HCT116 (cell line): ENCODE measurements at regions not wholly inside any gene's neighbourhood (a gene's known extent, or its start where the extent isn't known, plus 50 kb on each side); places are given as distances from the start of the nearest gene placed in this dataset.

Experiments used
- ATAC-seq: fragments of 200-7000 bp; cut with Tn5 transposase; 2 replicates; pipeline ENCODE4 v1.9.1; 2020; ENCODE audit warnings: mild to moderate bottlenecking, moderate library complexity
- BruUV-seq: library from RNA; stranded (reverse); fragments of 400-500 nt; replicated peaks from 2 replicates; lab custom pipeline; 2021; lab: Mats Ljungman, UMichigan
- CTCF ChIA-PET: fragments of 300-600 bp; sonication (Branson Sonifier 250); formaldehyde crosslinking; loops from one replicate; lab custom pipeline; 2021; ENCODE audit warnings: antibody characterized with exemption; lab: Charles Lee
- POLR2A ChIA-PET: fragments of 300-600, 350-600 bp; sonication (Branson Sonifier 250); formaldehyde crosslinking; loops from one replicate; lab custom pipeline; 2021; ENCODE audit warnings: antibody characterized with exemption; lab: Charles Lee
- RAD21 ChIA-PET, 2 experiments: fragments of 300-600 bp; sonication (Branson Sonifier 250); formaldehyde crosslinking; loops; one replicate each; lab custom pipeline; 2023; ENCODE audit warnings: low total read pairs in 2 of 2; ENCODE audit not compliant: uncharacterized antibody in 2 of 2, unreplicated experiment in 2 of 2, low non-redundant PET in 1 of 2; lab: Charles Lee
- DNase-seq: peaks from one replicate; pipeline ENCODE4 v3.0.0-alpha.2; 2010; ENCODE audit warnings: low read depth, low spot score
- H2AFZ ChIP-seq: fragments of 200-600 bp; shearing (Covaris generic), sonication (generic); 2 replicates; pipeline ENCODE4 v1.6.1; 2017; ENCODE audit warnings: low read depth, mixed run types, mixed read lengths, antibody characterized with exemption, low read length; ENCODE audit not compliant: poor library complexity, severe bottlenecking
- H3K27ac ChIP-seq: 2 replicates; pipeline ENCODE4 v1.5.1; 2012; ENCODE audit warnings: low read depth, low read length
- H3K27me3 ChIP-seq: fragments of 200-600 bp; sonication (generic); 2 replicates; pipeline ENCODE4 v1.6.1; 2016; ENCODE audit warnings: mixed run types, low read length, mixed read lengths; ENCODE audit not compliant: insufficient read depth
- H3K36me3 ChIP-seq, 2 experiments: fragments of 200-500 bp in 1 of 2; fragments of 200-600 bp in 1 of 2; sonication (Bioruptor generic) in 1 of 2; sonication (generic) in 1 of 2; 2 replicates each; pipeline versions ENCODE4 v1.5.1 to v1.6.1; 2014 to 2016; ENCODE audit warnings: low read length in 2 of 2, inconsistent platforms in 1 of 2, mixed read lengths in 1 of 2, mixed run types in 1 of 2; ENCODE audit not compliant: insufficient read depth in 2 of 2, control insufficient read depth in 1 of 2
- H3K4me1 ChIP-seq, 2 experiments: fragments of 200-600 bp in 1 of 2; sonication (generic) in 1 of 2; 2 replicates each; pipeline versions ENCODE4 v1.5.1 to v1.6.1; 2012 to 2017; ENCODE audit warnings: low read length in 2 of 2, inconsistent platforms in 1 of 2, mild to moderate bottlenecking in 1 of 2, mixed read lengths in 1 of 2, mixed run types in 1 of 2, moderate library complexity in 1 of 2; ENCODE audit not compliant: insufficient read depth in 2 of 2, control insufficient read depth in 1 of 2
- H3K4me2 ChIP-seq: fragments of 200-600 bp; sonication (generic); 2 replicates; pipeline ENCODE4 v1.6.1; 2017; ENCODE audit warnings: mixed run types, low read length, mixed read lengths
- H3K4me3 ChIP-seq, 2 experiments: fragments of 200-600 bp in 1 of 2; sonication (generic) in 1 of 2; replicated peaks in 1 of 2; 2 replicates each; pipeline ENCODE4 v1.5.1; 2011 to 2016; ENCODE audit warnings: low read length in 2 of 2, control low read depth in 1 of 2, low read depth in 1 of 2, mild to moderate bottlenecking in 1 of 2, mixed read lengths in 1 of 2, mixed run types in 1 of 2
- H3K79me2 ChIP-seq: fragments of 200-600 bp; sonication (generic); 2 replicates; pipeline ENCODE4 v1.6.1; 2017; ENCODE audit warnings: mild to moderate bottlenecking, mixed run types, low read length, moderate library complexity, mixed read lengths; ENCODE audit not compliant: insufficient read depth
- H3K9ac ChIP-seq: fragments of 200-600 bp; sonication (generic); 2 replicates; pipeline ENCODE4 v1.6.1; 2016; ENCODE audit warnings: low read length, mixed read lengths
- H3K9me2 ChIP-seq: fragments of 200-600 bp; sonication (generic), shearing (Covaris generic); 2 replicates; pipeline ENCODE4 v1.6.1; 2017; ENCODE audit warnings: mixed run types, mild to moderate bottlenecking, moderate library complexity; ENCODE audit not compliant: insufficient read depth
- H3K9me3 ChIP-seq, 2 experiments: fragments of 200-500 bp in 1 of 2; fragments of 200-600 bp in 1 of 2; sonication (Bioruptor generic) in 1 of 2; sonication (generic) in 1 of 2; 2 replicates each; pipeline ENCODE4 v1.6.1; 2014 to 2017; ENCODE audit warnings: low read length in 2 of 2, mixed read lengths in 2 of 2, inconsistent platforms in 1 of 2, low read depth in 1 of 2, mild to moderate bottlenecking in 1 of 2, mixed run types in 1 of 2, moderate library complexity in 1 of 2; ENCODE audit not compliant: control insufficient read depth in 1 of 2, insufficient read depth in 1 of 2
- H4K20me1 ChIP-seq: fragments of 200-600 bp; sonication (generic), shearing (Covaris generic); 2 replicates; pipeline ENCODE4 v1.6.1; 2017; ENCODE audit warnings: mixed run types, mild to moderate bottlenecking, moderate library complexity; ENCODE audit not compliant: insufficient read depth
- CEBPB ChIP-seq: IDR thresholded peaks from 2 replicates; pipeline ENCODE4 v1.6.1; 2012; ENCODE audit warnings: low read depth
- EGR1 ChIP-seq: IDR thresholded peaks from 2 replicates; pipeline ENCODE4 v1.6.1; 2012; ENCODE audit warnings: low read depth
- ELF1 ChIP-seq: IDR thresholded peaks from 2 replicates; pipeline ENCODE4 v1.6.1; 2012; ENCODE audit warnings: low read depth, borderline replicate concordance
- EZH2phosphoT487 ChIP-seq: fragments of 200-600 bp; IDR thresholded peaks from 2 replicates; pipeline ENCODE4 v1.6.1; 2018; ENCODE audit warnings: antibody characterized with exemption, borderline replicate concordance
- SIN3A ChIP-seq: IDR thresholded peaks from 2 replicates; pipeline ENCODE4 v1.6.1; 2012; ENCODE audit warnings: low read depth
- SP1 ChIP-seq: IDR thresholded peaks from 2 replicates; pipeline ENCODE4 v1.6.1; 2012; ENCODE audit warnings: low read depth
- SRF ChIP-seq: IDR thresholded peaks from 2 replicates; pipeline ENCODE4 v1.6.1; 2012; ENCODE audit warnings: low read depth
- YY1 ChIP-seq: IDR thresholded peaks from 2 replicates; pipeline ENCODE4 v1.6.1; 2011; ENCODE audit warnings: low read length, low read depth, moderate library complexity, mild to moderate bottlenecking; ENCODE audit not compliant: insufficient replicate concordance; ENCODE audit errors: extremely low read depth
- ZNF274 ChIP-seq: fragments of 200-500 bp; sonication (Bioruptor generic); IDR thresholded peaks from 2 replicates; pipeline ENCODE4 v1.6.1; 2014; ENCODE audit warnings: mild to moderate bottlenecking, low read depth, low read length, inconsistent platforms
- intact Hi-C: fragments of 100-400 bp; cut with micrococcal nuclease; formaldehyde crosslinking; loops from 2 replicates; pipeline ENCODE4 v1.10.0; 2022
- TF ChIP-seq, protein P1 (sequence below): IDR thresholded peaks from 2 replicates; pipeline ENCODE4 v1.6.1; 2012
- TF ChIP-seq, protein P2 (sequence below): IDR thresholded peaks from 2 replicates; pipeline ENCODE4 v1.6.1; 2012; ENCODE audit warnings: low read depth
- TF ChIP-seq, protein P3 (sequence below): IDR thresholded peaks from 2 replicates; pipeline ENCODE4 v1.6.1; 2011; ENCODE audit warnings: mild to moderate bottlenecking, low read length, moderate library complexity; ENCODE audit not compliant: insufficient replicate concordance; ENCODE audit errors: extremely low read depth

DNA sequence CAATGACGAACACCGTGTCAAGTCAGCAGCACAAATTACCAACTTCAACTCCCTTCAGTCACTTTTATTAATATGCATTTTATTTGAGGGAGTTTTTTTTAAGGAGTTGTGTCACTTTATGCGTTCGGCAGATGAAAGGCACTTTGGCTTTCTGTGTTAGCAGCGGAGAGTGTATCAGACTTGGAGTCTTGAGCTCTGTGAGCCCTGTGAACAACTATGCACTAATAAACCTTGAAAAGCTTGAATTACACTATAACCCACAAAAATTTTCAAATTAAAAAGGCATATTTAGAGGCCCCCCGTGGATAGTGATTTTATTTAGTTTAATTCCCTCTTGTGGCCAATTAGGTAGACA lies 335.3 kb upstream of the NT5E start:
- Histone ChIP-seq H2AFZ (no peak overlapping the region), H3K9me3 (no peaks in the 10 kb centered on the region), H3K27me3 (peaks cover 8% of the 10 kb centered on the region; the same call in 1 of the 2 replicates), H4K20me1 (no peaks in the 10 kb centered on the region), H3K4me3 (no peak overlapping the region), H3K4me2 (no peak overlapping the region), H3K9me2 (no peaks in the 10 kb centered on the region), H3K27ac (no peak overlapping the region), H3K36me3 (no peaks in the 10 kb centered on the region), H3K79me2 (no peaks in the 10 kb centered on the region), H3K9ac (no peak overlapping the region), H3K4me1 (no peaks in the 10 kb centered on the region)
- TF ChIP-seq ELF1: no peak
- TF ChIP-seq, protein P1, sequence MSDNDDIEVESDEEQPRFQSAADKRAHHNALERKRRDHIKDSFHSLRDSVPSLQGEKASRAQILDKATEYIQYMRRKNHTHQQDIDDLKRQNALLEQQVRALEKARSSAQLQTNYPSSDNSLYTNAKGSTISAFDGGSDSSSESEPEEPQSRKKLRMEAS: no peak
- no peak for TF ChIP-seq ZNF274
- no peak for TF ChIP-seq YY1
- no peak for TF ChIP-seq SIN3A
- TF ChIP-seq SRF: no peak
- no peak for TF ChIP-seq EGR1
- TF ChIP-seq, protein P2, sequence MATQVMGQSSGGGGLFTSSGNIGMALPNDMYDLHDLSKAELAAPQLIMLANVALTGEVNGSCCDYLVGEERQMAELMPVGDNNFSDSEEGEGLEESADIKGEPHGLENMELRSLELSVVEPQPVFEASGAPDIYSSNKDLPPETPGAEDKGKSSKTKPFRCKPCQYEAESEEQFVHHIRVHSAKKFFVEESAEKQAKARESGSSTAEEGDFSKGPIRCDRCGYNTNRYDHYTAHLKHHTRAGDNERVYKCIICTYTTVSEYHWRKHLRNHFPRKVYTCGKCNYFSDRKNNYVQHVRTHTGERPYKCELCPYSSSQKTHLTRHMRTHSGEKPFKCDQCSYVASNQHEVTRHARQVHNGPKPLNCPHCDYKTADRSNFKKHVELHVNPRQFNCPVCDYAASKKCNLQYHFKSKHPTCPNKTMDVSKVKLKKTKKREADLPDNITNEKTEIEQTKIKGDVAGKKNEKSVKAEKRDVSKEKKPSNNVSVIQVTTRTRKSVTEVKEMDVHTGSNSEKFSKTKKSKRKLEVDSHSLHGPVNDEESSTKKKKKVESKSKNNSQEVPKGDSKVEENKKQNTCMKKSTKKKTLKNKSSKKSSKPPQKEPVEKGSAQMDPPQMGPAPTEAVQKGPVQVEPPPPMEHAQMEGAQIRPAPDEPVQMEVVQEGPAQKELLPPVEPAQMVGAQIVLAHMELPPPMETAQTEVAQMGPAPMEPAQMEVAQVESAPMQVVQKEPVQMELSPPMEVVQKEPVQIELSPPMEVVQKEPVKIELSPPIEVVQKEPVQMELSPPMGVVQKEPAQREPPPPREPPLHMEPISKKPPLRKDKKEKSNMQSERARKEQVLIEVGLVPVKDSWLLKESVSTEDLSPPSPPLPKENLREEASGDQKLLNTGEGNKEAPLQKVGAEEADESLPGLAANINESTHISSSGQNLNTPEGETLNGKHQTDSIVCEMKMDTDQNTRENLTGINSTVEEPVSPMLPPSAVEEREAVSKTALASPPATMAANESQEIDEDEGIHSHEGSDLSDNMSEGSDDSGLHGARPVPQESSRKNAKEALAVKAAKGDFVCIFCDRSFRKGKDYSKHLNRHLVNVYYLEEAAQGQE: no peak
- no peak for TF ChIP-seq SP1
- no peak for TF ChIP-seq CEBPB
- TF ChIP-seq, protein P3, sequence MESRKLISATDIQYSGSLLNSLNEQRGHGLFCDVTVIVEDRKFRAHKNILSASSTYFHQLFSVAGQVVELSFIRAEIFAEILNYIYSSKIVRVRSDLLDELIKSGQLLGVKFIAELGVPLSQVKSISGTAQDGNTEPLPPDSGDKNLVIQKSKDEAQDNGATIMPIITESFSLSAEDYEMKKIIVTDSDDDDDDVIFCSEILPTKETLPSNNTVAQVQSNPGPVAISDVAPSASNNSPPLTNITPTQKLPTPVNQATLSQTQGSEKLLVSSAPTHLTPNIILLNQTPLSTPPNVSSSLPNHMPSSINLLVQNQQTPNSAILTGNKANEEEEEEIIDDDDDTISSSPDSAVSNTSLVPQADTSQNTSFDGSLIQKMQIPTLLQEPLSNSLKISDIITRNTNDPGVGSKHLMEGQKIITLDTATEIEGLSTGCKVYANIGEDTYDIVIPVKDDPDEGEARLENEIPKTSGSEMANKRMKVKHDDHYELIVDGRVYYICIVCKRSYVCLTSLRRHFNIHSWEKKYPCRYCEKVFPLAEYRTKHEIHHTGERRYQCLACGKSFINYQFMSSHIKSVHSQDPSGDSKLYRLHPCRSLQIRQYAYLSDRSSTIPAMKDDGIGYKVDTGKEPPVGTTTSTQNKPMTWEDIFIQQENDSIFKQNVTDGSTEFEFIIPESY: no peak
- TF ChIP-seq EZH2phosphoT487: no peak
- RAD21 ChIA-PET: no interaction called here
- POLR2A ChIA-PET: interaction anchor here (0.6 kb wide), 1 partner anchor 10 kb away, joined by 4 read pairs; no protein-coding TSS in a partner anchor
- ATAC-seq (no peak), DNase-seq (no peak)
- BruUV-seq: no TSS peak
- CTCF ChIA-PET: no interaction called here
- intact Hi-C loops: no loop called here
